HG02610 (cell line): ENCODE measurements at regions not wholly inside any gene's neighbourhood (a gene's known extent, or its start where the extent isn't known, plus 50 kb on each side); places are given as distances from the start of the nearest gene placed in this dataset.
"Not testable (repeated sequence)": the region's sequence is repeated elsewhere in the genome, so short reads cannot be mapped to it uniquely, and the experiment has no call there.

Experiments used
- ATAC-seq: cut with Tn5 transposase; IDR thresholded peaks from one replicate; pipeline ENCODE4 v1.9.1; 2021; ENCODE audit warnings: mild to moderate bottlenecking, moderate library complexity; ENCODE audit not compliant: unreplicated experiment

DNA sequence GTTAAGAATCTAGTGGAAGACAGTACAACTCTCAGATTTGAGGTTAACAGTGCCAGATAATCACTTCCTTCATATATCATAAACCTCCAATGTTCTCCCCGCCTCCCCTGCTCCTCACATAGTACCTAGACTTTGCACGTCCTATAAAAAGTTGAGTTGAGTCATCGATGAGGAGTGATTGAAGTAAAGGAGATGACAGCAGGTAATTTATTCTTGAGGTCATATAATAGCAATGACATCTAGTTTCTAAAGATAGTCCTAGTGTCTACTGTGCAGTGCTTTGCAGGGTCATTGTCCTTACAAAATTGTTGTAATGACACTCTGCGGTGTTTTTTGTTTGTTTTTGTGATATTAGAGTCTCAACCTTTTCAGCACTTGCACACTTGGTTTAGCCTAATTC, 510.5 kb upstream of the LRFN5 start:
- no peak for ATAC-seq

DNA sequence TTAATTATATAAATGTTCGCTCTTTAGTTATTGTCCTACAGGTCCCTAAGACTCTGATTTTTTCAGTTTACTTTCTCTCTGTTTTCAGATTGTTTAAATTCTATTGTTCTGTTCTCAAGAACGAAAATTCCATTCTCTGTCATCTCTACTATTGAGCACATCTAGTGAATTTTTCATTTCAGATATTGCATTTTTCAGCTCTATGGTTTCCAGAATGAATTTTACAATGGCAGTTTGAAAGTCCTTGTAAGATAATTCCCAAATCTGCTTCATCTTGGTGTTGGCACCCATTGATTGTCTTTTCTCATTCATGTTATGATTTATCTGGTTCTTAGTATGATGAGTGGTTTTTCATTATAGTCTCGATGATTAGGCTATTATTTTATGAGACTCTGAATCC, 519.6 kb upstream of the LRFN5 start:
- ATAC-seq = no peak

DNA sequence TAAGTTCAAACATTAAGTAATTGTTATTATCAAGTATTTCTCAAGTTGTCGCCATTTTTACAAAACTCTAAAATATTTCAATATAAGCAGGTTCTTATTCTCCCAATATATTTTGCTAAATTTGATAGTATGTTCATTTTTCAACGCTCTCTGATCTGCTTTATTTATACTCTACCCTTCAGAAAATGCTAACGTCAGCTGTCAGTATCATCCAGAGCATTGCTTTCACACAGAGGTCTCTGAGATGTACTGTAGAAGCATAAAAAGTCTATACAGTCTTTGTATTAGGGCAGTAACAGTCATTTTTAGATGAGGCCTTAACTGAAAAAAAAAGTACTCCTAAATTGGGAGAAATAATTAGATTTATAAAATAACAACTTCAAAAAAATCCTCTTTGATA, 533.1 kb upstream of the LRFN5 start:
- no peak for ATAC-seq

DNA sequence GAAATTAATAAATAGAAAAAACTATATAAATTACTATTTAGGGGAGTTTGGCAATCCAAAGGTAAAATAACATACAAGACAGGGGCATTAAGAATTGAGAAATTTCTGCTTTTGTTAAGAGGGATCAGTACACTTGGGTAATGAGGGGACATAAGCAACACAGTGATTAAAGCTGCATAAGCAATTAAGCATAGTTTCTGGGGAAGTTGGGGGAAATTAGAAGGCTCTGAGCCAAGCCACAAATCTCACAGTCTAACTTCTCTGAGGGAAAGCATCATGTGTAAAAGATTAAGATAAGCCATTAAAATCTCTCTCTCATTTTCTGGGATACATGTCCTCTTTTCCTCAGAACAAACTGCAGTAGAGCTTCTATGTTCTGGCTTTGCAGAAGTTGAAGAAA, 533.9 kb upstream of the LRFN5 start:
- no peak for ATAC-seq

DNA sequence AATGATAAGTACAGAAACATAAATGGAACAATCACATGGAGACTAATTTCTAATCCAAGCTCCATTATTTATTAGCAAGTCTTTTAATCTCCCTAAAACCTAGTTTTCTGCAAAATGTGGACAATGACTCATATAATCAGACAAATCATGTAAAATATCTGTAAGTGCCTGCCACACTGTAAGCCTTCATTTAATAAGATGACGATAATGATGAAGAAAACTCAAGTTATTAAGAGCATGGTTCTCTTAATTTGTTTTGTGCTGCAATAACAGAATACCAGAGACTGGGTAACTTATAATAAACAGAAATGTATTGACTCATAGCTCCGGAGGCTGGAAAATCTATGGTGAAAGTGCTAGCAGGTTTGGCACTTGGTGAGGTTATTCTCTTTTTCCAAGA, 535.3 kb upstream of the LRFN5 start:
- ATAC-seq = no peak

DNA sequence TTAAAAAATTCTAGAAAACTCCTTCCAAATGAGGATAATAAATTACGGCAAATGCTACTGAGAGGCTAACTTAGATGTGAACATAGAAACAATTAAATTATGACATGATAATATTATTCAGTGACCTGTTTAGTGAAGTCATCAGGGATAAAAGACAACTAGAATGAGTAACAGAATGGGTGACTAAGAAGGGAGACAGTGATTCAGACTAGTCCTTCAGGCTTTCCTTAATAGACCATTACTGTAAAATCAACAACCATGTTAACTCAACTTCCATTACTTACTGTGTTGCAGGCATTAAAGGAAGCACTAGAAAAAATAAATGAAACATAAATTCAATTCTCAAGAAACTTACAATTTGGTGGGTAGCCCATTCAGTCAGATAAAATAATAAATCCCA, 543.9 kb upstream of the LRFN5 start:
- ATAC-seq = no peak

DNA sequence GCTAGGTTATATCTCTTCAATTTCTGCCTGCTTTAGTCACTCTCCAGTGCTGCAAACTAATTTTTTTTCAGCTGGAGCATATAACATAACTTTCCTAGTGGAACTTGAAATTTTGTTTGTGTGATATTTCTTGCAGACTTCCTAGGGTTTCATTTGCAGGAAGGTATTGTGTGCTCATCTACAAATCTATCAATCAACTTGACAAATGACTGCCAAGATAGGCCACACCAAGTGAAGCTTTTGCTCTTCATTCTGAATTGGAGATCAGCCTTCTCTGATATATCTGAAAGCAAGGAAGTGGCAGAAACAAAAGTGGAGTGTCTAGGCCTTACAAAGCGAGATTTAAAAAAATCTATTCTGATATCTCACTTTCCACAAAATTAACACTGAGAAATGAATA, 551.1 kb upstream of the LRFN5 start:
- no peak for ATAC-seq

DNA sequence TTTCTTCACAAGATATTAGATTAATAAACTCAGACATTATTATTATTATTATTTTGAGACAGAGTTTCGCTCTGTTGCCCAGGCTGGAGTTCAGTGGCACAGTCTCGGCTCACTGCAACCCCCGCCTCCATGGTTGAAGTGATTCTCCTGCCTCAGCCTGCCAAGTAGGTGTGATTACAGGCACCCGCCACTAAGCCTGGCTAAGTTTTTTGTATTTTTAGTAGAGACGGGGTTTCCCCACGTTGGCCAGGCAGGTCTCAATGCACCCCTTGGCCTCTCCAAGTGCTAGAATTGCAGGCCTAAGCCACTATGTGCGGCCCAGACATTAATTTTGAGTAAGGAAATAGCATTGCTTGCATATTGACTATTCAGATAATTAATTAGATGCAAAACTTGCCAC, 554.9 kb upstream of the LRFN5 start:
- no peak for ATAC-seq

DNA sequence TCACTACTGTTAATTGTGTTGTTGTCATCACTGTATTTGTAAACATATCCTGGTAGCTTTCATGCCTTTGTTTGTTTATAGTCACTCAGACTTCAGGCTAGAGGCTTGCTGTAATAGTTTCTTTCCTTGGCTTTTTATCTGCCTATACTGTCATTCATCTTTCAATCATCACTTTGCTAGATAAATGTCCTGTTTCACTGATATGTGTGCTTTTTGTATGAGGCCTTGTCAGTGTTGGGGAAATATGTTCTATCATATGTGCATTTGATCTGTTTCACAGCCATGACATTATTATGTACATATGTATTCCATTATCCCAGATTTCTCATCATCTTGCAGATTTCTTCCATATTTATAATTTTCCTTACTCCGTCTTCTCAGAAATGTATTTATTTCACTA, 558.9 kb upstream of the LRFN5 start:
- no peak for ATAC-seq

DNA sequence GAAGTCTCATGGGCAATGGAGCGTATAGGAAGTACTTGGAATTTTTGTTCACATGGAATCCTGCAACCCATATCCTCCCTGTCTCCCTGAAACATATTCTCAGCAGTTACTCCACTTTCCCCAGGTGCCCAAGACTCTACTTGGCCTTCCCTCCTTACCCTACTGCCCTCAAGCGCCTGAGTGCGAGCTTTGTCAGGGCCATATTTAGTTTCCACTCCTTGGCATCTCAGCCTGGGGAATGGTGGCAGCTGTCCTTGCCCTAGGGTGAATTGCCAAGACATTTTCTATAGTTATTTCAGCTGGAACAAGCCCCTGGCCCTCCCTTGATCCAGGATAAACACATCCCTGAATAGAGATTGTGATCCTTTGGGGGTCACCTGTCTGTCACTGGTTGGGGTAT, 569.3 kb upstream of the LRFN5 start:
- ATAC-seq = no peak

DNA sequence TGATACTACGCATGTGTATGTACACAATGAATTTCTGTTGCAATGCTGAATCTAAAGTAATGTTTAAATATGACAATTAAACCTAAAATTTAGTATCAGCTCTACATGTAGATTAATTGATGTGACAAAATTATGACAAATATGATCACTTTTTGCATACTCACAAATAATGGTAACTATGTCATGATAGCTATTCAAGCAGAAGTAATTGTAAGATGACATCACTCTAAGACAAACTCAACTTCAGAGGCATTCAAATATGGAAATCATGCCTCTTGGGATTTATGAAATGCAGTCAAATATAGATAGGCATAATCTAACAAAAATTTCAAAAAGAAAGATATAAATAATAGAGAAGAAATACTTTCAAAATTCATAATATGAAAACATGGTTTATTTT, 571.7 kb upstream of the LRFN5 start:
- no peak for ATAC-seq

DNA sequence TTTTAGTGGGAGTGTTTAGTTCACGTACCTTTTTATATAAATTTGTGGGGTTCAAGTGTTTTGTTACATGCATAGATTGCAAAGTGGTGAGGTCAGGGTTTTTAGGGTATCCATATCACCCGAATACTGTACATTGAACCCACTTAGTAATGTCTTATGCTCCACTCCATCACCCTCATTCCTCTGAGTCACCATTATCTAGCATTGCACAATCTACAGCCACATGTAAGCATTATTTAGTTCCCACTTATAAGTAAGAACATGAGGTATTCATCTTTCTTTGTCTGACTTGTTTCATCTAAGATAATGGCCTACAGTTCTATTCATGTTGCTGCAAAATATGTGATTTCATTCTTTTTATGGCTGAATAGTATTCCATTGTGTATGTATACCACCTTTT, 583.7 kb upstream of the LRFN5 start:
- no peak for ATAC-seq

DNA sequence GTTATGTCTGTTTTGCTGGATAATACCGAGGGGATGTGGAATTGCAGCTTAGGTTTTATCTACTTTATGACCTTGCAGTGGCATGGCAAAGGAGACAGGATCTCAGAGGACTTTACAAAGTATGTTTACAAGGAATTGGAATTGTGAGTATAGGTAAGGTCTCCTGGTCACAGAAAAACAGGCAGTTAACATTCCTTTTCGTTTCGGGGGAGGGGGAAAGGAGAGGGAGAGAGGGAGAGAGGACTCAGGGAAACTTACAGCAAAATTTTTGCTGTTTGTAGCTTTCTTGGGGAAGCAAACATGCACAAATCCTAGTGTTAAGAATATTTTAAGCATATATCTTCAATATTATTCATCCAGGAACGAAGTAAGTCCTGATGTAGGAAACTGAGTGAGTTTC, 590.5 kb upstream of the LRFN5 start:
- no peak for ATAC-seq

DNA sequence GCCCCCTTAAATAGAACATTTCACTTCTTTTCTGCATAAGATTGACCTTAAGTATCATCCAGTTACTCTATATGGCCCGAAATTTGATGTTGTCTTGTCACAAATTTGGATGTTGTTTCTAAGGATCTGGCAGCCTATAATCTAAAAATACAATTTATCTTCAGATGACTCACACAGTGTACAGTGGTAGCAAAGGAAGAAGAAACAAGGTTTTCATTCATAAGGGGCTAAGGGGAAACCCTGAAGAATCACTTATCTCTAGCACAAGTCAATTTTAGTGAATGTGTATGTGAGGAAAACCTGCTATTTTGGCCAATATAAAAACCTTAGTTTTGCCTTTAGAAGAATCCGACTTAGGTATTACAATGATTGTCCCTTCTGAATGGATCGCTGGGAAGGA, 606.3 kb upstream of the LRFN5 start:
- no peak for ATAC-seq

DNA sequence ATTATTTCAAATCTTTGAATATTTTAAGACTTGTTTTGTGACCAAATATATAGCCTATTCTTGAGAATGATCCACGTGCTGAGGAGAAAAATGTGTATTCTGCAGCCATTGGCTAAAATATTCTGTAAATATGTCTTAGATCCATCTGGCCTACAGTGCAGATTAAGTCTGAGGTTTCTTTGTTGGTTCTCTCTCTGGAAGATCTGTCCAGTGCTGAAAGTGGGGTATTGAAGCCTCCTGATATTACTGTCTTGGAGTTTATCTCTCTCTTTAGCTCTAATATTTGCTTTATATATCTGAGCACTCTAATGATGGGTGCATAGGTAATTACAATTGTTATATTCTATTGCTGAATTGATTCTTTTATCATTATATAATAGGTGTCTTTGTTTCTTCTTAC, 617.4 kb upstream of the LRFN5 start:
- ATAC-seq = no peak

DNA sequence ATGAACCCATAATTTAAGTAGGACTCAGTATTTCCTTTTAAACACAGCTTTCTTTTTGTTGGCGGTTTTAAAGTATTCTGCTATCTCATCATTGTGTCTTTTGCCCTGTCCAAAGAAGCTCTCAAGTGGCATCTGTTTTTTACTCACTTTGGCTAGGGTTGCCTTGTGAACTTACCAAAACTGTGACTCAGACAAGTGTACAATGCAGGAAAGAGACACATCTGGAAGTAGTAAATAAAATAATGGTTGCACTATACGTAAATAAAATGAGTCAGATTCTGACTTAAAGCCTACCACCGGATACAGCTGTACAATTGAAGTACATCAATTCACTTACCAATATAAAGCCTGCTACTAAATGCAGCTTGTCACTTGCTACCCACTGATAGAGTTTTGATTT, 619.2 kb upstream of the LRFN5 start:
- ATAC-seq = no peak

DNA sequence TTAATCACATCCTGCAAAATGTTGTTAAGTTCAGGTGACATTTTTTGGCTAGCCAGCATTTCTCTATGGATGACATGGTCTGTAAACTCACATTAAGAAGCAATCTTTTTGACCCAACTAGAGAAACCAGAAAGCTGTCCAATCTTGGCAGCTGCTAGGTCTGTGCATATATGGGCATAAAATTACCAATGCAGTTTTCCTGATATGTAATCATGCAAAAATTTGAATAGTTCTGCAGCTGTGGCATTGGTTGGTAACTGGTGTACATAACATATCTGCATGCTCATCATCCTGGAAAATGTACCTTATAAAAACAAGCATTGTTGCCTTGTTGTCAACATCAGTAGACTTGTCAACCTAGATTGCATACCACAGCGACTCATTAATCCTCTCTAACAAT, 620.0 kb upstream of the LRFN5 start:
- no peak for ATAC-seq

DNA sequence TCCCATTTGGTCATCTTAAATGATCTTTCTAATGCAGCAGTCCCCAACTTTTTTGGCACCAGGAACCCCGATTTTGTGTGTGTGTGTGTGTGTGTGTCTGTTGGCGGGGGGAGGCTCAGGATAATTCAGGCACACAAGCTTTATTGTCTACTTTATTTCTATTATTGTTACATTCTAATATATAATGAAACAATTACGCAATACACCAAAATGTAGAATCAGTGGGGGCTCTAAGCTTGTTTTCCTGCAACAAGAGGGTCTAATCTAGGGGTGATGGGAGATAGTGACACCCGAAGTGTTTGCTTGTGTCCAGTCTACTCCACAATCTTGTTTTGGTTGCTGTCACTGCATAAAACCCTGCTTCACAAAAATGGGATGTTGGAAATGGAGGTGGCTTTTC, 621.1 kb upstream of the LRFN5 start:
- no peak for ATAC-seq

DNA sequence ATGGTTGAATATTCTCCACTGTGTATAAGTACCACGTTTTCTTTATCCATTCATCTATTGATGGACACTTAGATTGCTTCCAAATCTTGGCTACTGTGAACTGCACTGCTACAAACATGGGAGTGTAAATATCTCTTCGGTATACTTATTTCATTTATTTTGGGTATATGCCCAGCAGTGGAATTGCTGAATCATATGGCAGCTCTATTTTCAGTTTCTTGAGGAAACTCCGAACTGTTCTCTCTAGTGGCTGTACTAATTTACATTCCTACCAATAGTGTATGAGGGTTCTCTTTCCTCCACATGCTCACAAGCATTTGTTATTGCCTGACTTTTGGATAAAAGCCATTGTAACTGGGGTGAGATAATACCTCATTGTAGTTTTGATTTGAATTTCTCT, 623.1 kb upstream of the LRFN5 start:
- ATAC-seq = no peak

DNA sequence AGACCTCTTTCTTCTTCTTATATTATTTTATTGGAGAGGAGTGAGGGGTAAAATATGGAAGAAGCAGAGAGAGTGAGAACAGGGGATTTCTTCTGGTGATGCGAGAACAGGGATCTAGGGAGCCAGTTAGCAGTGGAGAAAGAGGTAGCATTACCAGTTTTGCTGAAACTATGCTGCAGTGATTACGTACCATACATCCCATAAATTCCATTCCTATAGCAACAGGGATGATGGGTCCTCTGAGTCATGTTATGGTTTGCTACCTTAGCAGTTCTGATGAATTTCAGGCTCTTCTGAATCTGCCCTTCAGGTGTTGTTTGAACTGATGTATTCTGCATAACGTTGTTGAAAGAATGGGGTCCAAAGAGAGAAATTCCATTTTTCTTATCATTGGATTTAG, 625.4 kb upstream of the LRFN5 start:
- no peak for ATAC-seq

DNA sequence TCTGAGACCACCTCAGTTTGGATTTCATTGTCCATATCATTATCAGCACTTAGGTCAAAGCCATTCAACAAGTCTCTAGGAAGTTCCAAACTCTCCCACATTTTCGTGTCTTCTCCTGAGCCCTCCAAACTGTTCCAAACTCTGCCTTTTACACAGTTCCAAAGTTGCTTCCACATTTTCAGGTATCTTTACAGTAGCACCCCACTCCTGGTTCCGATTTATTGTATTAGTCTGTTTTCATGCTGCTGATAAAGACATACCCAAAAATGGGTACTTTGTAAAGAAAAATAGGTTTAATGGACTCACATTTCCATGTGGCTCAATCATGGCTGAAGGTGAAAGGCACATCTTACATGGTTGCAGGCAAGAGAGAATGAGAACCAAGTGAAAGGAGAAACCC, 646.4 kb upstream of the LRFN5 start:
- not testable (repeated sequence) for ATAC-seq

DNA sequence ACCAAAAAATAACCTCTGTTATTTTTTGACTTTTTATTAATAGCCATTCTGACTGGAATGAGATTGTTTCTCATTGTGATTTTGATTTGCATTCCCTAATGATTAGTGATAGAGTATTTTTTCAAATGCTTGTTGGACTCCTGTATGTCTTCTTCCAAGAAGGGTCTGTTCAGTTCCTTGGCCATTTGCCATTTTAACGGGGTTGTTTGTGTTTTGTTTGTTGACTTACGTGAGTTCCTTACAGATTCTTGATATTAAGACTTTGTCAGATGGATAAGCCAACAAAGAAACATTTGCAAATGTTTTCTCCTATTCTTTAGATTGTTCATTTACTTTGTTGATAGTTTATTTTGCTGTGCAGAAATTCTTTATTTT, 651.6 kb upstream of the LRFN5 start:
- ATAC-seq = no peak

DNA sequence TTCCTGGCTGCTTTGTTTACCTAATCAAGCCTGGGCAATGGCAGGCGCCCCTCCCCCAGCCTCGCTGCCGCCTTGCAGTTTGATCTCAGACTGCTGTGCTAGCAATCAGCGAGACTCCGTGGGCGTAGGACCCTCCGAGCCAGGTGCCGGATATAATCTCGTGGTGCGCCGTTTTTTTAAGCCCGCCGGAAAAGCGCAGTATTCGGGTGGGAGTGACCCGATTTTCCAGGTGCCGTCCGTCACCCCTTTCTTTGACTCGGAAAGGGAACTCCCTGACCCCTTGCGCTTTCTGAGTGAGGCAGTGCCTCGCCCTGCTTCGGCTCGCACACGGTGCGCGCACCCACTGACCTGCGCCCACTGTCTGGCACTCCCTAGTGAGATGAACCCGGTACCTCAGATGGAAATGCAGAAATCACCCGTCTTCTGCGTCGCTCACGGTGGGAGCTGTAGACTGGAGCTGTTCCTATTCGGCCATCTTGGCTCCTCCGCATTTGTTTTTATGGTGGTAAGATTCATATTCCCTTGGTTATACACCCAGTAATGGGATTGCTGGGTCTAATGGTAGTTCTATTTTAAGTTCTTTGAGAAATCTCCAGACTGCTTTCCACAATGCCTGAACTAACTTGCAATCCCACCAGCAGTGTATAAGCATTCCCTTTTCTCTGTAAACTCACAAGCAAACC, 652.1 kb upstream of the LRFN5 start:
- ATAC-seq = not testable (repeated sequence)

DNA sequence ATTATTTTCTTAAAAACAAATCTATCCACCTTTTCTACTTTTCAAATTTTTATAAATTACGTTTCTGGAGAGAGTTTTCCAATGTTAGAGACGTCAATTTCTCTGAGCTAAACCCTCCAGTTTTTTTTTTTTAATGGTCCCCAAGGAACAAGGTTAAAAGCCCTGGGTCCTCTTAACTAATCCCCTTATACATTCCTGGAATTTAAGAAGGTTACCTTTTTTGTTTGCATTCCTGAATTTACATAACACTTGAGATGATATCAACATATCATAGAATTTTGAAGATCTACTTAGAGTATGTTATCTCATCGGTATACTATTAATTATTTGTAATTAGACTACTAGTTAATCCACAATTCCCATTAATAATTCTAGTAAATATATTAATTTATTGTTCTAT, 662.2 kb upstream of the LRFN5 start:
- no peak for ATAC-seq
